HepG2 (cell line): ENCODE measurements at regions not wholly inside any gene's neighbourhood (a gene's known extent, or its start where the extent isn't known, plus 50 kb on each side); places are given as distances from the start of the nearest gene placed in this dataset.

ENCODE experiments used
- AKNA ChIP-seq: sonication (generic); formaldehyde crosslinking; IDR thresholded peaks from 2 replicates; pipeline ENCODE4 v1.4.0; 2020; ENCODE audit warnings: missing genetic modification reagents, borderline replicate concordance
- GPBP1L1 ChIP-seq: sonication (generic); formaldehyde crosslinking; IDR thresholded peaks from 2 replicates; pipeline ENCODE4 v1.5.0; 2020; ENCODE audit warnings: mild to moderate bottlenecking, missing genetic modification reagents
- ZNF205 ChIP-seq: IDR thresholded peaks from 2 replicates; pipeline ENCODE4 v1.6.1; 2018; ENCODE audit warnings: missing biosample characterization, missing genetic modification reagents
- ZNF546 ChIP-seq: sonication (generic); formaldehyde crosslinking; conservative IDR thresholded peaks from 2 replicates; pipeline ENCODE4 v1.8.1; 2023; ENCODE audit warnings: mild to moderate bottlenecking, missing genetic modification reagents
- ZNF879 ChIP-seq: sonication (generic); formaldehyde crosslinking; IDR thresholded peaks from 2 replicates; pipeline ENCODE4 v1.8.1; 2023; ENCODE audit warnings: missing genetic modification reagents
- TF ChIP-seq, protein P1 (sequence below): sonication (generic); formaldehyde crosslinking; IDR thresholded peaks from 2 replicates; pipeline ENCODE4 v1.5.0; 2020; ENCODE audit warnings: mild to moderate bottlenecking, missing genetic modification reagents

- TF ChIP-seq GPBP1L1 (CRISPR knock-in tag) (no peak), ZNF205 (no peak), AKNA (CRISPR knock-in tag) (no peak), ZNF879 (CRISPR knock-in tag) (no peak), ZNF546 (CRISPR knock-in tag) (no peak)
- TF ChIP-seq, protein P1, sequence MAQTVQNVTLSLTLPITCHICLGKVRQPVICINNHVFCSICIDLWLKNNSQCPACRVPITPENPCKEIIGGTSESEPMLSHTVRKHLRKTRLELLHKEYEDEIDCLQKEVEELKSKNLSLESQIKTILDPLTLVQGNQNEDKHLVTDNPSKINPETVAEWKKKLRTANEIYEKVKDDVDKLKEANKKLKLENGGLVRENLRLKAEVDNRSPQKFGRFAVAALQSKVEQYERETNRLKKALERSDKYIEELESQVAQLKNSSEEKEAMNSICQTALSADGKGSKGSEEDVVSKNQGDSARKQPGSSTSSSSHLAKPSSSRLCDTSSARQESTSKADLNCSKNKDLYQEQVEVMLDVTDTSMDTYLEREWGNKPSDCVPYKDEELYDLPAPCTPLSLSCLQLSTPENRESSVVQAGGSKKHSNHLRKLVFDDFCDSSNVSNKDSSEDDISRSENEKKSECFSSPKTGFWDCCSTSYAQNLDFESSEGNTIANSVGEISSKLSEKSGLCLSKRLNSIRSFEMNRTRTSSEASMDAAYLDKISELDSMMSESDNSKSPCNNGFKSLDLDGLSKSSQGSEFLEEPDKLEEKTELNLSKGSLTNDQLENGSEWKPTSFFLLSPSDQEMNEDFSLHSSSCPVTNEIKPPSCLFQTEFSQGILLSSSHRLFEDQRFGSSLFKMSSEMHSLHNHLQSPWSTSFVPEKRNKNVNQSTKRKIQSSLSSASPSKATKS (CRISPR knock-in tag): no peak
These were observed 113.8 kb upstream of the CCL21 start (continued) for GRCh38 chr9:34823778-34824177.
